Inferior parietal cortex (tissue), 1 donor: ENCODE measurements at regions not wholly inside any gene's neighbourhood (a gene's known extent, or its start where the extent isn't known, plus 50 kb on each side); places are given as distances from the start of the nearest gene placed in this dataset.
A peak's percentile ranks its signal among the peaks of the same experiment; 100 is the strongest.
"Not testable (repeated sequence)": the region's sequence is repeated elsewhere in the genome, so short reads cannot be mapped to it uniquely, and the experiment has no call there.

Experiments used
- DNase-seq: peaks from one replicate; pipeline ENCODE4 v3.0.0-alpha.2; 2016; ENCODE audit errors: extremely low spot score

DNA sequence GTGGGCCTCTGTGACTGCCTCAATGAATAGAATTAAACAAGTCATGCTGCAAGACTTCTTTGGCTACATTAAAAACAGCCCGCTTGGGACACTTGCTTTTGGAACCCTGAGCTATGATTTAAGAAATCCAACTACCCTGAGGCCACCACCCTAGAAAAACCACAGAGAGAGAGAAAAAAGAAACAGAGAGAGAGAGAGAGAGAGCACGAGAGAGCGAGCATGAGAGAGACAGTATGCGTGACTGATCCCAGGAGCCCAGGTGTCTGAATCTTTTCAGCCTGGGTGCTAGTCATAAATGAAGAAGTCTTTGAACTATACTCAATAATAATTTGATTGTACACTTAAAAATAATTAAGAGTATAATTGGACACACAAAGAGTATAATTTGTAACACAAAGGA, 123.1 kb upstream of the FREM1 start:
- DNase-seq, result no peak

DNA sequence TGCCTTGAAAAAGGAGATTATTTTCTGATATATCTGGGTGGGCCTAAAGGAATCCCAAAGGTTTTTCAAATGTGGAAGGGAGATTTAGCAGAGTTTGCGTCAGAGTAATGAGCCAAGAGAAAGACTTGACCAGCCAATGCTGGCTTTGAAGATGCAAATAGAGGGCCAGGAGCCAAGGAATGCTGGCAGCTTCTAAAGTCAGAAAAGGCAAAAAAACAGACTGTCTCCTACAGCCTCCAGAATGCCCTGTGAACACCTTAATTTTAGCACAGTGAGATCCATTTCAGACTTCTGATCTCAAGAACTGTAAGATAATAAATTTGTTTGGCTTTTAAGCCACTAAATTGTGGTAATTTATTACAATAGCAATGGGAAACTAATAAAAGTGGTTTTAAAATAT, 122.6 kb upstream of the FREM1 start:
- DNase-seq, result no peak

DNA sequence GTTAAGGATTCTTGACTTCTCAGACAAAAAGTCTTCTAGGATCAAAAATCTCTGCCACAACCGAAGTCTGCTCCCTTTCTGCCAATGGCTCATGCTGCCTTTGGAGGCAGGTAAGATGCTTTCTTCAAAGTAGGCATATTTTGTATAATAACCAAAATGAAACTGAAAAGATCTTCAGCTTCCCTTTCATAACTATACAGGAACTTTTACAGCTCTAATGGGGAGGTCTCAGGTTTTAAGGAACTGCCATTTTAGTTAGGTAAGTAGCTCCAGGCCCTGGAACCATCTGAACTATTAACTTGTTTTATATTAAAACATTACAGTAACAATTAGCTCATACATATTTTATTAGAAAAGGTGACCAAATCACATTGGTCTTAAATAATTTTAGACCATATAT, 110.9 kb upstream of the FREM1 start:
- DNase-seq, result no peak

DNA sequence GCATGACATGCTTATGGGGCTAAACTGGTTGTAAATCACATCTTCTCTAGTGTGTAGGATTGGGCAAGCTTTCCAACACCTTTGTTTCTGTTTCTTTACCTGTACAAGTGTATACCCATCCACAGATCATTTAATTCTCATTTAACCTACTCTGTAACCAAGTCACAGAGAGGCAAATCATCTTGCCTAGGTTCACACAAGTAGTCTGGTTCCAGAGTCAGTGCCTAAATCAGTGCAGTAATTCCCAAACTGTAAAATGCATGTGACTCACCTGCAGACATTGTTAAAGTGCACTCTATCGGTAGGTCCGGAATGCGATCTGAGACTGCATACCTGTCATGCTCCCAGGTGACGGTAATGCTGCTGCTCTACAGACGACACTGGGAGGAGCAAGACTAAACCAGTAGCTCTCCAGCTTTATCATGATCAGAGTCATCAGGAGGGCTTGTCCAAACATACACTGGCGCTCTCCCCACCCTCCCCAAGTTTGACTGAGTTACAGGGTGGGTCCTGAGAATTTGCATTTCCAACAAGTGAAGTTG, 107.9 kb upstream of the FREM1 start:
- DNase-seq, result no peak

DNA sequence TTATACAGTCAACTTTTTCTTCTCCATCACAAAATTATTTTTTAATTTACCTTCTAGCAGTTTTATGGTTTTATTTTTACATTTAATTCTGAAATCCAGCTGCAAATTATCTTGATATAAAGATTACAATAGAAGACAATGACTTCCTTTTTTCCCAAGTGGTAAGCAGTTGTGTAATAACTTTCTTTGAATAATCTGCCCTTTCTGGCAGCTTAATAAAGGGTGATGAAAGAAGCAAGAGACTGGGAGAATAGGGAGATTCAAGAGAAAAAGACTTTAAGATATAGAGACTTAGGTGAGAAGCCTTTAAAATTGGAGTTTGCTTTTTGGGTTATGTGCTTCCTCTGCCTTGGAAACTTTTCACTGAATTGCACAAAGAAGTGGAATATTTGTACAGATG, 100.4 kb upstream of the FREM1 start:
- no peak for DNase-seq

DNA sequence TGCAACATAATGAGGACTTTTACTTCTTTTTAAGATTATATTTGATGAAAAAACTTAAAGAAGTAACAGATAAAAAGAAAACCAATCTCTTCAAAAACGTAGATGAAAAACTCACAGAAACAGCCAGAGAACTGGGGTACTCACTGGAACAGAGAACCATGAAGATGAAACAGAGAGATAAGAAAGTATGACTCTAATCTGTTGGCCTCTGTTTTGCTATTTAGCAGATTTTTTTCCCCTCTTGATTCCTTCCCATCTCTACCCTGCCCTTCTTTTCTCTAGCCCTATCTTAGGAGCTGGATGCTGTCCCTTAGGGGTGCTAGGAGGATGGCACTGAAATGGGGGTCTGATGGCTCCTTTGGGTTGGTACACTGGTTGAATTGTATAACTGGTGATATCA, 97.5 kb upstream of the FREM1 start:
- no peak for DNase-seq

DNA sequence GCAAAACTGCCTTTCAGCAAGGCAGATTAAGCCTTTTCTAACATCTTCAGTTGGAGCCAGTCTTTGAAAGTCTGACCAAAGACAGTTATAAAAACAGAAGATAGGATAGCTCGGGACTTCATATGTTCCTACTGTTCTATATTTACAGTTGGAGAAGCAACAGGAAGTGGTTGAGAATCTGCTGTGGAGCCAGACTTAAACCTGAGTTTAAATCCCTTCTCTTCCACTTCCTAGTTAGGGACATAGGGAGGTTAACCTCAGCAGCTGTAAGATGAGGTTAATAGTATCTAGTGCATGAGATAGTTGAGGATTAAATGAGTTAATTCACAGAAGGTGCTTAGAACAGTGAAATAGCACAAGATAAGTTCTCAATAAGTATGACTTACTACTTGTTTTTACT, 84.5 kb upstream of the FREM1 start:
- DNase-seq, result no peak

DNA sequence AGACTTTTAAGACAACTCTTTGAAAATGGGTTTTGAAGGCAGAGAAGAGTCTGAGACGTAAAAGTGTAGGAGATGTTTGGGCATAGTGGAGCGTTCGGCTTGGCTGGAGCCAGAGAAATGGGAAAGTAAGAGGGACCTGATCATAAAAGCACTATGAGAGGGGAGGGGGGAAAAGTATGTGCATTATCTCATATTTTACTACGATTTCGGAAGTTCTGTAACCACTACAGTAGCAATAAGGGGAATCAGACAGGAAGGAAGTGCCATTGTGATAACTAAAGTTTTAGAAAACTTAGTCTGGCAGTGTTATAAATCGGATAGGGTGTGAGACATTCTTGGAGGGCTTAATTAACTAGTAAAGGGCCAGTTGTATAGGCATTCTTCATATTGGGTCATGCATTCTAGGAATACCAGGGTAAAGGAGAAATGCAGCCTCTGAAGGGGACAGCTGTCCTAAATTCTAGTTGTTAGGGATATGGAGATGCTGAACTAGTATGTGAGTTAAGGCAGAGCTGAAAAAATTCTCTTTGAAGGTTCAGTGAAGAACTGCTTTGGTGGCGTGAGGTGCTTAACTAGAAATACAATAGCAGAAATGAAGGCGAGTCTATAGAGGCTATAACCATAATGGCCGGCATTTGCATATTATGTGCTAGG, 83.8 kb upstream of the FREM1 start:
- no peak for DNase-seq

DNA sequence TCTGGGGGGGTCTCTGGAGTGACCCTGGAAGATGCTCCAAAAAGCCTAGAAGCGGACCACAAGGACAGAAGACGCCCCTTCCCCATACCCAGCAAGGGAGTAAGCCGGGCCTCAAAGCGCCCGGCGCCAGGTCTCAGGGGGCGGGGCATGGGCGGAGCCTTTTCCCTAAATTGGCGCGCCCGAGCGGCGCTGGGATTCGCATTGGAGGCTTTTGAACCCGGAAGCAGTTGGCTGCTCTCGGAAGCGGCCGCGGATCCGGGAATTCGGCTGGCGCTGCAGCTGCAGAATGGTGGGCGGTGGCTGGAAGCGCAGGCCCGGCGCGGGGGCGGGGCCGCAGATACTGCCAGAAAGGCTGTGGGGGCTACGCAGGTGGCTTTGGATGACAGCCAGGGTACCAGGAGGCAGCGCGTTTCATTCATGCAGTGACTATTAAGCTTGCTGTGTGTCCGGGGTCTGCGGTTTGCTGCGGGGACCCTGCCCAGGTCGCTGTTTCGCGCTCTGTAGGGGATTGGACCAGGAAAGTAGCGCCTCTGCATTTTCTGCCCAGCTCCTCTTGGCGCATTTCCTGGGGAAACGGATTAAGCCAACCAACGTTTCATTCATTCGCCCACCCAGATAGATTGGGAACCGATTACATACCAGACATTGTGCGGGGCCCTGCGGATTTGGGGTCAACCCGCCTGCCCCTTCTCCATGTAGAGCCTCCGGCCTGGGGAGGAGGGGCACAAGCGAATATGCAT, 83.0 kb upstream of the FREM1 start:
- peak; percentile 85 for DNase-seq

DNA sequence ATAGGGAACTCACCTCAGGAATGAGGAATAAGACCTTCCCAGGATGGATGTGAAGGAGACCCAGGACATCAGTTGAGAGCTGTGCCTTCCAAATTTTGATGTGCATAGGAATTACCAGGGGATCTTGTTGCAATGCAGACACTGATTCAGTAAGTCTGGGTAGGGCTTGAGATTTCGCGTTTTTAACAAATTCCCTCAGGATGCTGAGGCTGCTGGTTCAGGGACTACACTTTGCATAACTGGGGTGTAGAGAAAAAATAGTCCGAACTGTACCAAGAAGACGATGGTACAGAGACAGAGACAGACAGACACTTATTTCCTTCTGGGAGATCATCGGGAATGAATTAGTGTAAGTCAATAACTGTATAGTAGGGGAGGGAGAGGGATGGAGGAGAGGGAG, 82.3 kb upstream of the FREM1 start:
- DNase-seq, result no peak

DNA sequence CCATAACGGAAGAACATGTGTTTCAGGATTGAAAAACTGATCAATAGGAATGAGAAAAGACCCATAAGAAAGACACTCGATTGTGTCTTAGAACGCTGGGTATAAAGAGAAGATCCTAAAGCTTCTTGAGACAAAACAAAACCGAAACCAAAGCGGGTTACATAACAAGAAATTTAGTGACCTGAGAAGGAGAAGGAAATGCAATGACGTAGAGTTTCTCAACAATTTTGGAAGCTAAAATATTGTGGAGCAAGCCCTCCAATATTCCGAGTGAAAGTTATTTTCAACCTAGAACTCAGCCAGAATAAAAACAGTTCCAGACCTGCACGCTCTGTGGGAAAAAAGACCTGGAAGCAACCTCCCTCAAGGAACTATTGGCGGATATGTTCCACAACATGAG, 81.9 kb upstream of the FREM1 start:
- DNase-seq, result no peak

DNA sequence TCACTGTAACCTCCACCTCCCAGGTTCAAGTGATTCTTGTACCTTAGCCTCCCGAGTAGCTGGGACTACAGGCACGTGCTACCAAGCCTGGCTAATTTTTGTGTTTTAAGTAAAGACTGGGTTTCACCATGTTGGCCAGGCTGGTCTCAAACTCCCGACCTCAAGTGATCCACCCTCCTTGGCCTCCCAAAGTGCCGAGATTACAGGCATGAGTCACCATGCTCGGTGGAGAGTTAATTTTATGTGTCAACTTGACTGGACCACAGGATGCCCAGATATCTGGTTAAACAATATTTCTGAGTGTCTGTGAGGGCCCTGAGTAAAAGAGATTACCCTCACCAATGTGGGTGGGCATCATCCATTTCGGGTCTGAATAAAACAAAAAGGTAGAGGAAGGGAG, 80.4 kb upstream of the FREM1 start:
- not testable (repeated sequence) for DNase-seq

DNA sequence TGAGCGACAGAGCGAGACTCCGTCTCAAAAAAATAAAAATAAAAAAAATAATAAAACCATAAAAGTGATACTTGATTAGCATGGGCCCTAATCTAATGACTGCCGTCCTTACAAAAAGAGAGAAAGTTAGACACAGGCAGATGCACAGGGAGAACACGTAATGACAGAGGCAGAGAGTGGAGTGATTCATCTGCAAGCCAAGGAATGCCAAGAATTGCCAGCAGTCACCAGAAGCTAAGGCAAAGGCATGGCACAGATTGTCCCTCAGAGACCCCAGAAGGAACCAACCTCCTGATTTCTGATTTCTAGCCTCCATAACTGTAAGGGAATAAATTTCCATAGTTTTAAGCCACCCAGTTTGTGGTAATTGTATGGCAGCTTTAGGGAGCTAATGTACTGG, 79.6 kb upstream of the FREM1 start:
- DNase-seq, result no peak

DNA sequence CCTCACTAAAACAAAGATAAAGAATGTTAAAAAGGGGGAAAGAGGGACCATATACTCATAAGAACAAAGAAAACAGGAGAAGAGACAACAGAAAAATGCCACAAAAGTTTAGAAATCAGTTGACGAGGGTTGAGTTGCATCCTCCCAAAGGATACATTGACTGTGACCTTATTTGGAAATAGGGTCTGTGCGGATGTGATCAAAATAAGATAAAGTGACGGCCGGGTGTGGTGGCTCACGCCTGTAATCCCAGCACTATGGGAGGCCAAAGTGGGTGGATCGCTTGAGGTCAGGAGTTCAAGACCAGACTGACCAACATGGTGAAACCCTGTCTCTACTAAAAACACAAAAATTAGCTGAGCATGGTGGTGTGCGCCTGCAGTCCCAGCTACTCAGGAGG, 79.1 kb upstream of the FREM1 start:
- DNase-seq, result not testable (repeated sequence)

DNA sequence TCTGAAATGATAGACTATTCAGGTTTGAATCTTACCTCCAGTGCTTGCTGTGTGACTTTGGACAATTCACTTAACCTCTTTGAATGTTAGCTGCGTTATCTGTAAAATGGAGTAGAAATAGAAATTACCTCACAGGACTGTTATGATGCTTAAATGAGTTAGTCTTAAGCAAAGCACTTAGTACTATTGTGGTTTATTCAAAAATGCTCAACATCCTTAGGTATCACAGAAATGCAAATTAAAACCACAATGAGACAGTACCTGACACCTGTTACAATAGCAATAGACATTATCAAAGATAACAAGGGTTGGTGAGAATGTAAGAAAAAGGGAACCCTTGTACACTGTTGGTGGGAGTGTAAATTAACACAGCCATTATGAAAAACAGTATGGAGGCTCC, 77.6 kb upstream of the FREM1 start:
- DNase-seq, result no peak

DNA sequence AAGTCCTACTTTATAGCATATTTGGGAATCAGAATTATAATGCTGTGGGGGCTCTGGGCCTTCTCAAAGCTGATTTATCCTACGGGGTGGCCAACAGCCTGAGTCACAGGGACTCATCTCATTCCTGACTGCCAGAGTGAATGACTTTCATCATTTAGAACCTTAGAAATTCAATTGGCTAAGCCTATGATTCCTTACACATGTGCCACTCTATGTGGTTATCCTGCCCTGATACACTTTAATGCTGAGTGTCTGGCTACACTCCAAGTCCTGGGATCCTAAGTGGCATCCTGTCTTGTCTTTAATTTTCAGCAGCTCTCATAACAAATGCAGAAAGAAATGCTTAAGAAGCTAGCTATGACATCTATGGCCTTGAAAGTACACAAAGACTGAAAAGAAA, 75.2 kb upstream of the FREM1 start:
- no peak for DNase-seq

DNA sequence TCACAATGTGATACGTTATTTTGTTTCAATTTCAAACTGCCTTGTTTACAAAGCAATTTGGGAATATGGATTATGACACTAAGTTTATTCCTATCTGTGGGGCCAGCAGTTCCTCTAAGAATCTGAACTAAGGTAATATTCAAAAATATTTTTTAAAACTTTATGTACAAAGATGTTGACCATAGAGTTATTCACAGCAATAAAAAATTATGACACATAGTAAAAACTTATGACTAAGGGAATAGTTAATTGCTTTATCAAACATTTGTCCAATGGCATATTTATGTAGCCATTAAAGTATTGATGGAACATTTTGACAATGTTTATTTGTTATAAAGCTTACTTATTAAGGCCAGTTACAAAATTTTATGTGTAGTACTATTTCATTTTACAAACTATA, 73.4 kb upstream of the FREM1 start:
- no peak for DNase-seq

DNA sequence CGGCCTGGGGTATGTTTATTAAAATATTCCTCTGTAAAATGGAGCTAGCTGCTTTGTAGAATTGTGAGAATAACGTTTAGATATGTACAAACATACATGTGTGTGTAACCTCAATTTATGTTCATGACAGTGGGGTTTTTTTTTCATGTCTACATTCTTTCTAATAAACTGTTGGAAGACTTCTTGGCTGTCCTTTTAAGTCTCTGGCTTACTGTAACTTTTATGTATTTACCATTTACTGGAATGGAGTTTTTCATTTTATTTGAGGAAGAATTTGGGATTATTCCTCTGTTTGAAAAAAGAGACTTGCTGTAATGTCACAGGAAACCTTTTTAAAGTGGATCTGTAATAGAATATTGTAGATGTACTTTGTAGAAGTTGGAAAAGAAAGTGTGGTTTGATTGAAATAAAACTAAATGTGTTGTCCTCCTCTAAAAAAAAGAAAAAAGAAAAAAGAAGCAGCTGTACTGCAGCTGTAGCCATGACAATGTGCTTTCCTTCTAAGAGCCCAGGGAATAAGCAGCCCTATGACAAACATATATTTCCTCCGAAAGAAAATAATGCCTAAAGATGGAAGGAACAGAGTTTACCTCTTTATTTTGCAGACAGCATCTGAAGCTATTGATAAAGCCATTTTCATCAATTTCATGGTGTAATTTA, 71.2 kb upstream of the FREM1 start:
- no peak for DNase-seq

DNA sequence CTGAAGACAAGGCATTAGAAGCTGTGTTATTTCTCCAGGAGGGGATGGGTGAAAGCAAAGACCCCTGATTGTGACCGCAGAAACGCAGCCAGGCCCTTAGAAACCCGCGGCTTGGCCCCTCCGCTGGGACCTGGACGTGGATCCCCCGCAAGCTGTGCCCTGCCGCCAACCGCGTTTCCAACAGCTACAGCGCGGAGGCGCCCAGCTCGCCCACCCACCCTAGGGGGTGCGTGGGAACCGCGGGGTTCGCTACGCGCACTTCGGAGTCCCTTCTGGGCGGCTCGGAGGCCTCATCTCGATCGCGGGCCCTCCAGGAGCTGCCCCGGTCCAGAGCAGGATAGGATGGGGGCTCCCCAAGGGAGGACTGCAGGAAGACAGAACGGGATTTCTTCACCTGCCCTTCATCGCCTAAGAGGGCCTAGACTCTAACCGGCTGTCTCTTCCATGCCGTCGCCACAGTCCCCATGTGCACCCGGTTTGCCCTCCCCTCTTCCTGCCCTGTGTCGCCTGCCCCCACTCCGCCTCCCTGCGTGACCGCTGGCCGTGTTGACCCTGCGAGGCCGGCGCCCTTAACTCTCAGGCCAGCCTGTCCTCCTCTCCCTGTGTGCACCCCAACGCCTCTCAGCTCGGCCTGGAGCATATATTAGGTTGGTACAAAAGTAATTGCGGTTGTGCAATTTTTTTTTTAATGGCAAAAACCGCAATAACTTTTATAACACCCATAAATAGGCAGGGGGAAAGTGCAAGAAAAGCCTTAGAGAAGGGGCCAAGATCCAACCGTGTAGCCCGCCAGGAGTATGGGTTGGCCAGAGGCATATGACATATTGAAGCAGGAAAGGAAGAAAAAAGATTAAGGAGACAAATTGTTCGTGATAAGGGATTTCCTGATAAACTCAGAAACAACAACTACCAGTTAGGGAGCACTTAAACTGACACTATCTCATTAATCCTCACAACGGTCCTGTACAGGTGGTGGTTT, 68.1 kb upstream of the FREM1 start:
- DNase-seq, result no peak

DNA sequence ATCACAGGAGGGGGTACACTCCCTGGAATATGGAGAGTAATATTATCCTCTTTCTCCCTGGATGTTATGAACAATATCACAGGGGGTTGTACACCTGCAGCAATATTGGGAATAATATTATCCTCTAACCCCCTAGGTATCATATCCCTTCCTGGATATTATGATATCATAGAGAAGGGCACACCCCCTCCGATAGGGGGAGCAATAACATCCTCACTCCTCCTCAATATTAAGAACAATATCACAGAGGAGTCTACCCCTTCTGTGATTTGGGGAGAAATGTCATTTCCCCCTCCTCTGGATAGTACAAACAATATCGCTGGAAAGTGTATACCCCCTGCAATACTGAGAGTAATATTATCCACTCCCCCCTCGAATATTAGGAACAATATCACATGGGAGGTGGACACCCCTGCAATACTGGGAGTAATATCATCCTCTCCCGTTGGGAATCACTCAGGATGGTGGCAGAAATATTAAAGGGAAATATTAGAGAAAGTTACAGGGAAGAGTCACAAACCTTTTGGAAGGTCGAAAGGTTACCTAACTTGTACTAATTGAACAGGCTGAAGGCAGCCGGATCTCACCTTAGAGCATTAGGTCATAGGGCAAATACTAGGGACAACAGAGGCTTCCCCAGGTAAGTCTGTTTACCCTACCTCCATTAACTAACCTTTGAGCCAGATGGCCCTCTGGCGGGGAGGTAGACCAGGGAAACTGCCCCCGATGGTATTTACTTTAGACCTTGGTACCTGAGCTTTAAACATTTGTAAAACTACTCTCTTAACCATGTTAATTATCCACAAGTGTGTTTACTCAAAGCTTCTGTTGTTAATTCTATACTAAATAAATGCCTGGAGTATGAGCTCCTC, 57.5 kb upstream of the FREM1 start:
- no peak for DNase-seq
